Superior temporal gyrus (tissue), 1 donor: ENCODE measurements at regions not wholly inside any gene's neighbourhood (a gene's known extent, or its start where the extent isn't known, plus 50 kb on each side); places are given as distances from the start of the nearest gene placed in this dataset.
A peak's percentile ranks its signal among the peaks of the same experiment; 100 is the strongest.

Source experiments
- DNase-seq: peaks from one replicate; pipeline ENCODE4 v3.0.0-alpha.2; 2016; ENCODE audit errors: extremely low spot score

GRCh38 chr12:19951664-19952063 is 416.7 kb upstream of the PDE3A start:
- DNase-seq: no peak

GRCh38 chr12:19953734-19954133 is 414.6 kb upstream of the PDE3A start:
- no peak for DNase-seq

GRCh38 chr12:19954163-19954562 is 414.2 kb upstream of the PDE3A start:
- DNase-seq: no peak

DNA sequence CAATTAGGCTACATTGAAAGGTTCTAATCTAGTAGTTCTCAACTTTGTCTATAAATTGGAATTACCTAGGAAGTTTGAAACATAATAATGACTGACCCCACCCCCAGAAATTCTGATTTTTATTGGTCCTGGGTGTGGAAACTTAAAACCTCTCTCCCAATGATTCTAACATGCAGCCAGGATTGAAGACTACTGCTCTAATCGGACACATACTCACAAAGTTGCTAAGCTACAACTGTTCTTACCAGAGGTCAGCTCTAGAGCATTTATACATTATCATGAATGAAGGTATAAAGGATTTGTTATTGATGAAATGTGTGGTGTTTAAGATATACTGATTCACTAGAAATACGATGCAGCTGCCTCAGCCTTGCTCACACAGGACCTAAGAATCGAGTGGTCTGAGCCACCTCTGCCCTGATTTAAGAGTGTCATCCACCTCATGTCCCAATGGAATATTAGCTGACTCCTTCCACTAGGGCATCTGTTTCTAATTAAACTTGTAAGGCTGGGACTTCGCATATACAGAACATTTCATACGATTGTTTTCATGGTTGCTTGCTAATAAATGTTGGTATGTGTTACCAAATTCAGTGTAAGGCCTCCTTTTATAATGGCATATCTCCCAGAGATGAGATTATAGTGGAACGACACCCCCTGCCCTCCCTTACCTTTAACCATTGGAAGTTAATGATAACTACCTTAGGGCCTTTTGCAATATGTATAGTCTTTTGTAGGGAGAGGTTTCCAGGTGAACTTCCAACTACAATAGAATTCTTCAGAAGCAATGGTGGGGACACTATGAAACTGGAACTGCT is 410.8 kb upstream of the PDE3A start:
- DNase-seq: no peak

- no peak for DNase-seq
Observed at GRCh38 chr12:19958389-19958788, 409.9 kb upstream of the PDE3A start.

- DNase-seq: no peak
Observed at GRCh38 chr12:19959353-19959752, 409.0 kb upstream of the PDE3A start.

DNA sequence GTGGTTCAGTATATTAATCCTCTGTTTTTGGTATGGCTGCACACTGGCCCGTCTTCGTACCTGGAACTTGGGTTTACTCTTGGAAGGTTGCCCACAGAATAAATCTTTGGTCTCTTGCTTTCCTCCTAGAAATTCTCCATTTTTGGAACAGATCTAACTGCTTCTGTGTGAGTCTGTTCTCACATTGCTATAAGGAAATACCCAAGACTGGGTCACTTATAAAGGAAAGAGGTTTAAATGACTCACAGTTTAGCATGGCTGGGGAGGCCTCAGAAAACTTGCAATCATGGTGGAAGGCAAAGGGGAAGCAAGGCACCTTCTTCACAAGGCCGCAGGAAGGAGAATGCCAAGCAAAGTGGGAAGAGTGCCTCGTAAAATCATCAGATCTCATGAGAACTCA is 407.8 kb upstream of the PDE3A start:
- DNase-seq: no peak

DNA sequence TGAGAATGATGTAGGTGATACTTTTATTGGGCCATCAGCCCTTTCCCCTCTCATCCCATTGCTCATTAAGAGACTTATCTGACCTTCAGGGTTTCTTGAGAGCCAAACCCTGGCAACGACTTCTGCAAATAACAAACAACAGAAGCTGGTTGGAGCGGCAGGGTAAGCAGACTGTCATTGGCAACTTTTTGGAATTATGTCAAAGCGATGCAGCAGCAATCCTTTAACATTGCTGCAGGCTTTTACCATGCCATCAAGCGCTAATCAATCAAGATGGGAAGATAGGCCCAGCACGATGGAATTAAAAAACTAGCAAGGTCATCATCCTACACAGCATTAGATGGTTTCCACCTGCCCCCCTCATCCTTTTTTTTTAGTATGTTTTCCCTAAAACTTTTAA is 406.1 kb upstream of the PDE3A start:
- no peak for DNase-seq

GRCh38 chr12:19963972-19964371 is 404.4 kb upstream of the PDE3A start:
- DNase-seq: no peak

- DNase-seq: no peak
Observed at GRCh38 chr12:19964549-19964948, 403.8 kb upstream of the PDE3A start.

- no peak for DNase-seq
Observed at GRCh38 chr12:19965196-19966038, 402.9 kb upstream of the PDE3A start.

DNA sequence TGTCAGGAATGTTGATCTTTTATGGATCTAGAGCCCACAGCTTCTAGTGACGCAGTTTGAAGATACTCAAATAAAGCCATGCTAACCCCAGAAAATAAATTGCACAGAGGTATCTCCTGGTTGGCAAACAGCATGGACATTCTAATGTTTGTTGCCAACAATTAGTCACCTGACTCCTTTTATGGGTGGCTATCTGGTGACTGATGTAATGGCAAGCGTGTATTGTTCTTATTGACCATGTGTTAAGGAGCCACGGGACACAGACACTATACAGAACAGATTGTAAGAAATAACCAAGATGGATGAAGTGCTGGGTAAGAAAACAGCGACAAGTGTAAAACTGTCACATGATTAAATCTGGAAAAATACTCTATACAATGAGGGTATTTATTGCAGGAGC is 401.3 kb upstream of the PDE3A start:
- no peak for DNase-seq

DNA sequence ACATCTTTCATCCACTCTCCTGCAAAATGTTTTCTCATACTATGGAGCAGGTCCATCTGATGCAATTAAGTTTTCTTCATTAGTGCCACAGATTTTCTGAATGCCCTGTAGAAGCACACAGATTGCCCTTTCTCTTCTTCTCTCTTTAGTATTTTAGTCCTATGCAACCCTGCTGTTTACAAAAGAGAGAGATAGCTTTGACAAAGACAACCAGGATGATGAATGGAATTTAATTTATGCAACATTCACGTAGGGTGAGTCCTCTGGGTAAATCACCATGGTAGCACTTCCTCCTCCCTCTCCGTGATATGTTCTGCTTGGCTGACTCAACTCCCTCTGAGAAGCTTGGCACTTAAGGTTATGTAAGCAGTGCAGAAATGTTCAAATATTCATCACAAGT is 400.9 kb upstream of the PDE3A start:
- DNase-seq: peak; percentile 48

- DNase-seq: no peak
Observed at GRCh38 chr12:19970116-19970515, 398.2 kb upstream of the PDE3A start.

DNA sequence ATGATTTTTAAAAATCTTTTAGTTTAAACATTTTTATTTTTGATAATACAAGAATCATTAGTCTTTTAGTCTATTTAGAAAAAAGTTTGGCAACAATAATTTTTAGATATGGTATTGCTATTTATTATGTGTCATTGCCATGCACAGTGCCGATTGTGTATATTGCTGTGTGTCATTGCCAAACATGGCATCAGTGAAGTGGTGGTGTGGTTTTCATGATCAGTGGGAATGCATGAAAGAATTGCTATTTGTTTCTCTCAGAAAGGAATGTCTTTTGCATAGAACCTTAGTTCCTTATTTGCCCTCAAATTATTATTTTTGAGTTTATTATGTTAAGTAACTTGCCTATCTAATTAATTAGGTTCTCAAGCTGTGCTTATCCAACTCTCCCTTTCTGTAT is 397.5 kb upstream of the PDE3A start:
- DNase-seq: no peak

- DNase-seq: no peak
Observed at GRCh38 chr12:19971361-19972280, 396.7 kb upstream of the PDE3A start.

- no peak for DNase-seq
Observed at GRCh38 chr12:19972325-19973288, 395.7 kb upstream of the PDE3A start.

- no peak for DNase-seq
Observed at GRCh38 chr12:19978193-19978592, 390.1 kb upstream of the PDE3A start.

DNA sequence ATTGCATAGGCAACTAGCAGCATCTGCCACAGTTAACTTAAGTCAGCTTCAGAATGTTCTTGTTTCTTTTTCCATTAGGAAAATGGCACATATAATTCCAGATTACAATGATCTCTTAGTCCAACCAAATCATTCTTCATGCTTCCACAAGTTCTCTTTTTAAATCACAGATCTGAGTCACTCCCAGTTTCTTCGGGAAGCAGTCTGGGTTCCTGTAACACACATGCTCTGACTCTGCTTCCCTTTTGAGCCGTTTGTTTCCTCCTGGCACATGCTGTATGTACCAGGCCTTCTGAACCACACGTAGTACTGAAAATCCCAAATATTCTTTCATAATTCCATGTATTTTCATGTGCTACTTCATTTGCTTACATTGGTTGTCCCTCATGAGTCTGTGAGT is 388.8 kb upstream of the PDE3A start:
- DNase-seq: no peak

DNA sequence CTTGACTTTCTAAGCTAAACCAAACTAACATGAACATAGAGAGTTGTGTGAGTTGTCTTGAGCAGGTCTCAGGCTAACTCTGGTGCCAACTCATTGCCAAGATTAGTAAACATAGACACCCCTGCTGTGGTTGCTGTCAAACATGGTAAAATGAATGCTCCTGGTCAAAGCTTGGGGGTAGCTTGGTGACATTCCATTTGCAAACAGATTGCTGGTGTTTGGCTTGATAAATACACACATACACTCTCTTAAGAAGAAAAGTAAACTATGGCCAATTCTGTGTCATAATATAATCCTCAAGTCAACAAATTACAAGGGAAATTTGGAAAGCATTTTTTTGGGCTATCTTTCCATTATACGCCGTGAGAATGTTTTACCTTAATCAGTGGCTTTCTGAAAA is 386.4 kb upstream of the PDE3A start:
- DNase-seq: no peak

DNA sequence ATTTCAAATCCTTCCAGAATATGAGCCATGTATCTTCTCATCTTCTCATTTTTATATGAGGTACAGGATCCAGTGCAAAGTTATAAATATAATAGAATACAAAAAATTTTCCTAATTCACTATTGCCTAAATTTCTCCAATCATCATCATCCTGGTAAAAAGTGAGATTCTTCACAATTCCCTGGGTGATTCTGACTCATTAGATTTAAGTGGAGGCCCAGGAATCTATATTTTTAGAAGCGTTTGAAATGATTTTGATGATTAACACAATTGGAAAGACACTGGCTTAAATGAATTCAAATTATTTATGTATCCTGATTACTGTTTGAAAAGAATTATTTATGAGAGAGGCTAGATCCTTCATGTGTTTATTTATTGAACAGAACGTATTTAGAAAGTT is 380.3 kb upstream of the PDE3A start:
- DNase-seq: no peak
